SU-DHL-6 (cell line): ENCODE measurements at regions not wholly inside any gene's neighbourhood (a gene's known extent, or its start where the extent isn't known, plus 50 kb on each side); places are given as distances from the start of the nearest gene placed in this dataset.

Experiments
- H2AFZ ChIP-seq: fragments of 200-600 bp; sonication (generic); 2 replicates; pipeline ENCODE4 v1.6.1; 2014; ENCODE audit warnings: low read depth, mild to moderate bottlenecking, moderate library complexity, mixed read lengths, antibody characterized with exemption, low read length; ENCODE audit not compliant: severe bottlenecking
- H3F3A ChIP-seq: fragments of 200-600 bp; shearing (Covaris generic); 2 replicates; pipeline ENCODE4 v1.6.0; 2016; ENCODE audit warnings: antibody characterized with exemption, mild to moderate bottlenecking; ENCODE audit not compliant: insufficient read depth
- H3K27ac ChIP-seq: fragments of 200-600 bp; sonication (generic); 2 replicates; pipeline ENCODE4 v1.5.1; 2016; ENCODE audit warnings: low read depth, mild to moderate bottlenecking, low read length, moderate library complexity, mixed read lengths
- H3K27me3 ChIP-seq: fragments of 200-600 bp; sonication (generic), shearing (Covaris generic); 2 replicates; pipeline ENCODE4 v1.6.0; 2014; ENCODE audit warnings: mild to moderate bottlenecking, low read length
- H3K36me3 ChIP-seq: fragments of 200-600 bp; sonication (generic); 2 replicates; pipeline ENCODE4 v1.6.1; 2014; ENCODE audit warnings: mild to moderate bottlenecking, low read length, mixed read lengths
- H3K4me2 ChIP-seq: fragments of 300-600, 200-600 bp; shearing (Covaris generic), sonication (generic); 2 replicates; pipeline ENCODE4 v1.6.0; 2014; ENCODE audit warnings: low read length, low read depth, mild to moderate bottlenecking; ENCODE audit not compliant: poor library complexity, severe bottlenecking
- H3K4me3 ChIP-seq: fragments of 200-600 bp; sonication (generic); 2 replicates; pipeline ENCODE4 v1.5.1; 2014; ENCODE audit warnings: antibody characterized with exemption, low read length, mild to moderate bottlenecking, mixed read lengths; ENCODE audit not compliant: insufficient read depth, poor library complexity, severe bottlenecking
- H3K79me2 ChIP-seq: fragments of 200-600 bp; sonication (generic); 2 replicates; pipeline ENCODE4 v1.6.1; 2014; ENCODE audit warnings: mild to moderate bottlenecking, low read length, moderate library complexity; ENCODE audit not compliant: insufficient read depth
- H3K9ac ChIP-seq: fragments of 200-600 bp; sonication (generic); 2 replicates; pipeline ENCODE4 v1.7.0; 2014; ENCODE audit warnings: mild to moderate bottlenecking, low read length
- H3K9me2 ChIP-seq: fragments of 200-600 bp; sonication (generic); replicated peaks from 2 replicates; pipeline ENCODE4 v1.6.1; 2014; ENCODE audit warnings: low read length; ENCODE audit not compliant: insufficient read depth
- H3K9me3 ChIP-seq: fragments of 200-600 bp; sonication (generic); 2 replicates; pipeline ENCODE4 v1.6.1; 2014; ENCODE audit warnings: low read length, mixed read lengths; ENCODE audit not compliant: insufficient read depth
- H4K20me1 ChIP-seq: fragments of 200-600 bp; sonication (generic); 2 replicates; pipeline ENCODE4 v1.6.1; 2014; ENCODE audit warnings: low read depth, mild to moderate bottlenecking, antibody characterized with exemption, low read length, moderate library complexity, mixed read lengths
- EZH2phosphoT487 ChIP-seq: fragments of 200-600 bp; sonication (generic), shearing (Covaris generic); conservative IDR thresholded peaks from 2 replicates; pipeline ENCODE4 v1.6.1; 2018; ENCODE audit warnings: mild to moderate bottlenecking, antibody characterized with exemption, low read length, moderate library complexity, mixed read lengths
- TF ChIP-seq, protein P1 (sequence below): fragments of 200-600 bp; sonication (generic); IDR thresholded peaks from one replicate; pipeline ENCODE4 v1.5.1; 2017; ENCODE audit warnings: antibody characterized with exemption, mild to moderate bottlenecking, low read length, moderate library complexity; ENCODE audit not compliant: insufficient read depth, poor library complexity, severe bottlenecking

DNA sequence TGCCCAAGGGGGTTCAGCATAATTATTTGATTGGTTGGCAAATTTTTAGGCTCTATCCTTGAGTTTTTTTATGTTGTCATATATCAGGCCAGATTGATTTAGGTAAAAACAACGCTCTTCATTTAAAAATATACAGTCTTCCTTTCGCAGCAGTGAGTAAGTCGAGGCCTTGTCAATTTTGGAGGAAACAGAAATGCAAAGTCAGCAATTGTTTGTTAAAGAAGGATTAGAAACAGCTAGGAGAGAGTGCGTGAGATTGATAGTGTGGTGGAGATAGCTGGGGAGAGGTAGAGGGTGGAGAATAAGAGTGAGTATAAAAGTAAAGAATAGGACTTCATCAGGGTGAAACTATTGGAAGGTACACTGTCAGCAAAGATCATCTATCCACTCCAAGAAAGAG lies 830.8 kb downstream of the LUZP2 start:
- no peaks in the 10 kb centered on the region for H4K20me1 ChIP-seq
- H3F3A ChIP-seq: no peaks in the 10 kb centered on the region
- no peak overlapping the region for H3K27ac ChIP-seq
- peaks cover 4% of the 10 kb centered on the region; the same call in 1 of the 2 replicates for H3K9me3 ChIP-seq
- no peak overlapping the region for H2AFZ ChIP-seq
- H3K79me2 ChIP-seq: no peaks in the 10 kb centered on the region
- H3K9ac ChIP-seq: no peak overlapping the region
- no peaks in the 10 kb centered on the region for H3K36me3 ChIP-seq
- TF ChIP-seq, protein P1, sequence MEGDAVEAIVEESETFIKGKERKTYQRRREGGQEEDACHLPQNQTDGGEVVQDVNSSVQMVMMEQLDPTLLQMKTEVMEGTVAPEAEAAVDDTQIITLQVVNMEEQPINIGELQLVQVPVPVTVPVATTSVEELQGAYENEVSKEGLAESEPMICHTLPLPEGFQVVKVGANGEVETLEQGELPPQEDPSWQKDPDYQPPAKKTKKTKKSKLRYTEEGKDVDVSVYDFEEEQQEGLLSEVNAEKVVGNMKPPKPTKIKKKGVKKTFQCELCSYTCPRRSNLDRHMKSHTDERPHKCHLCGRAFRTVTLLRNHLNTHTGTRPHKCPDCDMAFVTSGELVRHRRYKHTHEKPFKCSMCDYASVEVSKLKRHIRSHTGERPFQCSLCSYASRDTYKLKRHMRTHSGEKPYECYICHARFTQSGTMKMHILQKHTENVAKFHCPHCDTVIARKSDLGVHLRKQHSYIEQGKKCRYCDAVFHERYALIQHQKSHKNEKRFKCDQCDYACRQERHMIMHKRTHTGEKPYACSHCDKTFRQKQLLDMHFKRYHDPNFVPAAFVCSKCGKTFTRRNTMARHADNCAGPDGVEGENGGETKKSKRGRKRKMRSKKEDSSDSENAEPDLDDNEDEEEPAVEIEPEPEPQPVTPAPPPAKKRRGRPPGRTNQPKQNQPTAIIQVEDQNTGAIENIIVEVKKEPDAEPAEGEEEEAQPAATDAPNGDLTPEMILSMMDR: no peak
- no peak for TF ChIP-seq EZH2phosphoT487
- no peaks in the 10 kb centered on the region for H3K9me2 ChIP-seq
- no peak overlapping the region for H3K4me2 ChIP-seq
- H3K27me3 ChIP-seq: no peaks in the 10 kb centered on the region
- no peak overlapping the region for H3K4me3 ChIP-seq

DNA sequence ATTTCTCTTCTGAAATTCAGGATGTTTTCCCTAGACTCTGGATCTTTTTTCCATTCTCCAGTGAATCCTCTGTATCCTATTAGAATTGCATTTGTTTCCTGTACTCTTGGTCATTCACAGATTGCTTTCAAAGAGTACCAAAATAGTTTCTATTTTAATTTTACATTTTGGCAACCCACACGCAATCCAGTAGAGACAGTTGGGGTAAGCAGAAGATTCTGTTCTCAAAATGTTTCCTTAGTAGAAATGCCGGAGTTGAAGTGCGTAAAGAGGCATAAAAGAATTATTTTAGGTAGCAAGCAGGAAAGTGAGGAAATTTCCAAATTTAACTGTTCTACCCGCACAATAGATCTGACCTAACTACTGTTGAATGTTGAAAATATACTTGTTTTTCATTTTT lies 842.4 kb downstream of the LUZP2 start:
- no peaks in the 10 kb centered on the region for H3K79me2 ChIP-seq
- TF ChIP-seq, protein P1: no peak
- TF ChIP-seq EZH2phosphoT487: no peak
- H4K20me1 ChIP-seq: no peaks in the 10 kb centered on the region
- no peaks in the 10 kb centered on the region for H3F3A ChIP-seq
- H3K9me2 ChIP-seq: no peaks in the 10 kb centered on the region
- H3K27me3 ChIP-seq: no peaks in the 10 kb centered on the region
- H3K27ac ChIP-seq: no peak overlapping the region
- no peak overlapping the region for H3K4me3 ChIP-seq
- H3K36me3 ChIP-seq: no peaks in the 10 kb centered on the region
- H3K9me3 ChIP-seq: no peaks in the 10 kb centered on the region
- H3K9ac ChIP-seq: no peak overlapping the region
- H3K4me2 ChIP-seq: no peak overlapping the region
- no peak overlapping the region for H2AFZ ChIP-seq

DNA sequence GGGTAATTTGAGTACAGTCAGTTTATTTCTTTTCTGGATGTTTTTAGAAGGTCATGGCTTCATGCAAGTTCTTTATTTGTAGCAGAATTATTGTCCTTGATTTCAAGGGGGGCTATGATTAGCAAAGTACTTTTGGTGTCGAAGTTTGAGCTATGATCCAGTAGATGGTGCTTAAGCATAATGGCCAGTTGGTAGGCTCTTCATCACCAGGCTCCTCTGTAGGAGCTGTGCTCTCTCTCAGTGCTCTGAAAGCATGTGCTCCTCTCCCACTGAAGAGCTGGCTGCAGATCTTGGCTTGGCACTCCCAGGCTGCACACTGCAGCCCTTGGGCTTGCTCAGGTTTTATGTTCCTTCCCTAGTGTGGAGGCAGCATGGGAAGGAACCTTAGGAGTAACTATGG lies 852.7 kb downstream of the LUZP2 start:
- H3K9me3 ChIP-seq: no peaks in the 10 kb centered on the region
- no peak overlapping the region for H3K9ac ChIP-seq
- no peak overlapping the region for H3K4me2 ChIP-seq
- H3K27ac ChIP-seq: no peak overlapping the region
- H3K36me3 ChIP-seq: no peaks in the 10 kb centered on the region
- no peak overlapping the region for H3K4me3 ChIP-seq
- H3K79me2 ChIP-seq: no peaks in the 10 kb centered on the region
- no peaks in the 10 kb centered on the region for H3F3A ChIP-seq
- H2AFZ ChIP-seq: no peak overlapping the region
- no peaks in the 10 kb centered on the region for H3K27me3 ChIP-seq
- H3K9me2 ChIP-seq: no peaks in the 10 kb centered on the region
- no peak for TF ChIP-seq EZH2phosphoT487
- TF ChIP-seq, protein P1: no peak
- no peaks in the 10 kb centered on the region for H4K20me1 ChIP-seq
